MM.1S (cell line): ENCODE measurements at regions not wholly inside any gene's neighbourhood (a gene's known extent, or its start where the extent isn't known, plus 50 kb on each side); places are given as distances from the start of the nearest gene placed in this dataset.

Experiments
- DNase-seq: peaks from one replicate; pipeline ENCODE4 v3.0.0-alpha.2; 2015
- H2AFZ ChIP-seq: fragments of 300-600 bp; sonication (generic); 2 replicates; pipeline ENCODE4 v1.6.0; 2016; ENCODE audit warnings: antibody characterized with exemption, low read length
- H3F3A ChIP-seq: fragments of 300-600 bp; sonication (generic); 2 replicates; pipeline ENCODE4 v1.6.1; 2016; ENCODE audit warnings: mild to moderate bottlenecking, antibody characterized with exemption, low read length, moderate library complexity, mixed read lengths; ENCODE audit not compliant: insufficient read depth
- H3K27ac ChIP-seq: fragments of 300-600 bp; sonication (generic); 2 replicates; pipeline ENCODE4 v1.5.1; 2016; ENCODE audit warnings: mild to moderate bottlenecking, low read length
- H3K27me3 ChIP-seq: fragments of 300-600 bp; sonication (generic); replicated peaks from 2 replicates; pipeline ENCODE4 v1.6.0; 2016; ENCODE audit warnings: low read length; ENCODE audit not compliant: insufficient read depth
- H3K36me3 ChIP-seq: fragments of 300-600 bp; sonication (generic); replicated peaks from 2 replicates; pipeline ENCODE4 v1.6.1; 2016; ENCODE audit warnings: mild to moderate bottlenecking, low read length, mixed read lengths; ENCODE audit not compliant: insufficient read depth
- H3K4me1 ChIP-seq: fragments of 300-600 bp; sonication (generic); 2 replicates; pipeline ENCODE4 v1.6.1; 2016; ENCODE audit warnings: low read length, mixed read lengths
- H3K4me2 ChIP-seq: fragments of 300-600 bp; sonication (generic); 2 replicates; pipeline ENCODE4 v1.6.0; 2016; ENCODE audit warnings: low read depth, low read length
- H3K4me3 ChIP-seq: fragments of 300-600 bp; sonication (generic); 2 replicates; pipeline ENCODE4 v1.5.1; 2016; ENCODE audit warnings: low read length, mixed read lengths
- H3K79me2 ChIP-seq: fragments of 300-600 bp; sonication (generic); 2 replicates; pipeline ENCODE4 v1.6.1; 2016; ENCODE audit warnings: mixed run types, low read length, mixed read lengths
- H3K9ac ChIP-seq: fragments of 300-600 bp; sonication (generic); 2 replicates; pipeline ENCODE4 v1.6.1; 2016; ENCODE audit warnings: low read length, mixed read lengths
- H3K9me2 ChIP-seq: fragments of 300-600 bp; sonication (generic); replicated peaks from 2 replicates; pipeline ENCODE4 v1.6.1; 2016; ENCODE audit warnings: mild to moderate bottlenecking, low read length, mixed read lengths; ENCODE audit not compliant: insufficient read depth
- H3K9me3 ChIP-seq: fragments of 300-600 bp; sonication (generic); replicated peaks from 2 replicates; pipeline ENCODE4 v1.6.1; 2016; ENCODE audit warnings: mild to moderate bottlenecking, low read length, mixed read lengths; ENCODE audit not compliant: insufficient read depth
- H4K20me1 ChIP-seq: fragments of 300-600 bp; sonication (generic); 2 replicates; pipeline ENCODE4 v1.6.1; 2016; ENCODE audit warnings: mild to moderate bottlenecking, low read length, moderate library complexity, mixed read lengths; ENCODE audit not compliant: insufficient read depth
- CTCF ChIP-seq: fragments of 300-600 bp; sonication (generic); IDR thresholded peaks from 2 replicates; pipeline ENCODE4 v1.5.1; 2016; ENCODE audit warnings: antibody characterized with exemption, low read length, mixed read lengths
- EZH2 ChIP-seq: fragments of 300-600 bp; sonication (generic); optimal IDR thresholded peaks from 2 replicates; pipeline ENCODE3; 2017; ENCODE audit warnings: low read depth, mild to moderate bottlenecking, antibody characterized with exemption, low read length, mixed read lengths
- EZH2phosphoT487 ChIP-seq: fragments of 300-600 bp; sonication (generic); IDR thresholded peaks from 2 replicates; pipeline ENCODE4 v1.6.1; 2018; ENCODE audit warnings: antibody characterized with exemption, low read length

GRCh38 chr6:142597836-142598235 is 296.0 kb downstream of the ADGRG6 start:
- Histone ChIP-seq H3K27me3 (no peaks in the 10 kb centered on the region), H3K27ac (no peak overlapping the region), H3K9me3 (no peaks in the 10 kb centered on the region), H3K79me2 (no peaks in the 10 kb centered on the region), H3K36me3 (no peaks in the 10 kb centered on the region), H4K20me1 (no peaks in the 10 kb centered on the region), H3K4me2 (no peak overlapping the region), H3F3A (no peaks in the 10 kb centered on the region), H3K9ac (no peak overlapping the region), H3K9me2 (no peaks in the 10 kb centered on the region), H3K4me1 (no peaks in the 10 kb centered on the region), H2AFZ (no peak overlapping the region), H3K4me3 (no peak overlapping the region)
- no peak for DNase-seq
- no peak for TF ChIP-seq CTCF
- TF ChIP-seq EZH2, result no peak
- TF ChIP-seq EZH2phosphoT487, result no peak

DNA sequence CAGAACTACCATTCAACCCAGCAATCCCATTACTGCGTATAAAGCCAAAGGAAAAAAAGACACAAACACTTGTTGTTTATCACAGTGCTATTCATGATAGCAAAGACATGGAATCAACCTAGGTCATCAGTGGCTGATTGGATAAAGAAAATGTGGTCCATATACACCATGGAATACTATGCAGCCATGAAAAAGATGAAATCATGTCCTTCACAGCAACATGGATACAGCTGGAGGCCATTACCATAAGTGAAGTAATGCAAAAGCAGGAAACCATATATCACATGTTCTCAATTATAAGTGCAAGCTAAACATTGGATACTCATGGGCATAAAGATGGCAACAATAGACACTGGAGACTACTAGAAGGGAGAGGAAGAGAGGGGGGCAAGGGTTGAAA is 299.6 kb downstream of the ADGRG6 start:
- H3K27me3 ChIP-seq, result no peaks in the 10 kb centered on the region
- no peak for TF ChIP-seq EZH2phosphoT487
- no peak for TF ChIP-seq CTCF
- TF ChIP-seq EZH2, result no peak
- H3F3A ChIP-seq, result no peaks in the 10 kb centered on the region
- no peak for DNase-seq
- no peaks in the 10 kb centered on the region for H3K4me1 ChIP-seq
- no peaks in the 10 kb centered on the region for H3K9me3 ChIP-seq
- no peaks in the 10 kb centered on the region for H3K36me3 ChIP-seq
- no peaks in the 10 kb centered on the region for H3K79me2 ChIP-seq
- H3K9ac ChIP-seq, result no peak overlapping the region
- no peaks in the 10 kb centered on the region for H3K9me2 ChIP-seq
- H4K20me1 ChIP-seq, result no peaks in the 10 kb centered on the region
- H3K4me3 ChIP-seq, result no peak overlapping the region
- H3K27ac ChIP-seq, result no peak overlapping the region
- no peak overlapping the region for H2AFZ ChIP-seq
- H3K4me2 ChIP-seq, result no peak overlapping the region

DNA sequence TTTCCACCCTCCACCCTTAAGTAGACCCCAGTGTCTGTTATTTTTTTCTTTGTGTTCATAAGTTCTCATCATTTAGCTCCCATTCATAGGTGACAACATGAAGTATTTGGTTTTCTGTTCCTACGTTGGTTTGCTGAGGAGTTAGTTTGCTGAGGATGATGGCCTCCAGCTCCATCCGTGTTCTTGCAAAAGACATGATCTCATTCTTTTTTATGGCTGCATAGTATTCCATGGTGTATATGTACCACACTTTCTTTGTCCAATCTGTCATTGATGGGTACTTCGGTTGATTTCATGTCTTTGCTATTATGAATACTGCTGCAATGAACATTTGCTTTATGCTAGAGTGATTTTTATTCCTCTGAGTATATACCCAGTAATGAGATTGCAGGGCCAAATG is 301.2 kb downstream of the ADGRG6 start:
- Histone ChIP-seq H3K9me2 (no peaks in the 10 kb centered on the region), H3K27ac (no peak overlapping the region), H3K9me3 (no peaks in the 10 kb centered on the region), H3K4me3 (no peak overlapping the region), H3K27me3 (no peaks in the 10 kb centered on the region), H3K79me2 (no peaks in the 10 kb centered on the region), H3K9ac (no peak overlapping the region), H3F3A (no peaks in the 10 kb centered on the region), H3K36me3 (no peaks in the 10 kb centered on the region), H3K4me2 (no peak overlapping the region), H3K4me1 (no peaks in the 10 kb centered on the region), H4K20me1 (no peaks in the 10 kb centered on the region), H2AFZ (no peak overlapping the region)
- TF ChIP-seq EZH2 (no peak), EZH2phosphoT487 (no peak), CTCF (no peak)
- no peak for DNase-seq
